H1 (cell line): ENCODE measurements at regions not wholly inside any gene's neighbourhood (a gene's known extent, or its start where the extent isn't known, plus 50 kb on each side); places are given as distances from the start of the nearest gene placed in this dataset.

Source experiments
- CTCF ChIA-PET: fragments of 300-600 bp; sonication (Branson Sonifier 250); formaldehyde crosslinking; loops from one replicate; lab custom pipeline; 2021; ENCODE audit not compliant: partially characterized antibody; lab: Charles Lee
- POLR2A ChIA-PET: fragments of 300-600 bp; sonication (Branson Sonifier 250); formaldehyde crosslinking; loops from one replicate; lab custom pipeline; 2021; ENCODE audit warnings: inconsistent platforms; ENCODE audit not compliant: partially characterized antibody; lab: Charles Lee
- DNase-seq, 2 experiments: peaks; one replicate each; pipeline versions ENCODE4 v3.0.0 to v3.0.0-alpha.2; 2010 to 2022; ENCODE audit warnings: low spot score in 2 of 2, low read depth in 1 of 2, mixed read lengths in 1 of 2
- FAIRE-seq: peaks from 2 replicates; lab custom pipeline; 2011; peaks lifted over from hg19 to GRCh38; lab: Jason Lieb, UNC
- H2AFZ ChIP-seq: 2 replicates; pipeline ENCODE4 v1.8.1; 2012; ENCODE audit warnings: low read length, inconsistent platforms
- H2AK5ac ChIP-seq: 2 replicates; pipeline ENCODE4 v1.6.1; 2013; ENCODE audit warnings: low read depth, low read length
- H2BK120ac ChIP-seq: replicated peaks from 2 replicates; pipeline ENCODE3; 2013; ENCODE audit warnings: low read depth, low read length, inconsistent platforms
- H2BK12ac ChIP-seq: 2 replicates; pipeline ENCODE4 v1.6.1; 2013; ENCODE audit warnings: low read depth, low read length
- H2BK15ac ChIP-seq: 2 replicates; pipeline ENCODE4 v1.6.1; 2013; ENCODE audit warnings: low read length
- H2BK20ac ChIP-seq: 2 replicates; pipeline ENCODE4 v1.6.1; 2013; ENCODE audit warnings: low read length
- H2BK5ac ChIP-seq: 2 replicates; pipeline ENCODE4 v1.6.1; 2013; ENCODE audit warnings: low read depth, low read length
- H3K14ac ChIP-seq: 2 replicates; pipeline ENCODE4 v1.6.1; 2013; ENCODE audit warnings: inconsistent platforms; ENCODE audit not compliant: insufficient read length
- H3K18ac ChIP-seq: 2 replicates; pipeline ENCODE4 v1.6.1; 2013; ENCODE audit warnings: low read length; ENCODE audit errors: extremely low read depth
- H3K23ac ChIP-seq: 2 replicates; pipeline ENCODE4 v1.6.1; 2013; ENCODE audit warnings: inconsistent platforms; ENCODE audit not compliant: insufficient read length
- H3K23me2 ChIP-seq: 2 replicates; pipeline ENCODE4 v1.6.1; 2013; ENCODE audit warnings: low read depth, low read length
- H3K27ac ChIP-seq: 2 replicates; pipeline ENCODE4 v1.6.1; 2011; ENCODE audit warnings: low read depth, low read length, inconsistent platforms
- H3K27me3 ChIP-seq, 4 experiments: replicated peaks in 1 of 4; 1 replicate in 1 of 4; 2 replicates in 3 of 4; pipeline versions ENCODE4 v1.6.1 to v1.8.1; 2011 to 2013; ENCODE audit warnings: low read length in 3 of 4, mild to moderate bottlenecking in 3 of 4, inconsistent platforms in 2 of 4, mixed read lengths in 2 of 4, moderate library complexity in 1 of 4; ENCODE audit not compliant: control insufficient read depth in 3 of 4, insufficient read depth in 3 of 4; ENCODE audit errors: extremely low read depth in 1 of 4
- H3K36me3 ChIP-seq, 4 experiments: 2 replicates each; pipeline versions ENCODE4 v1.6.1 to v1.8.1; 2011 to 2013; ENCODE audit warnings: mild to moderate bottlenecking in 4 of 4, low read length in 3 of 4, moderate library complexity in 2 of 4, control low read depth in 1 of 4, inconsistent platforms in 1 of 4; ENCODE audit not compliant: insufficient read depth in 4 of 4, control insufficient read depth in 2 of 4
- H3K4ac ChIP-seq: replicated peaks from 2 replicates; pipeline ENCODE3; 2013; ENCODE audit warnings: low read length, low read depth, mixed read lengths, inconsistent platforms; ENCODE audit not compliant: insufficient read length
- H3K4me1 ChIP-seq, 4 experiments: replicated peaks in 1 of 4; 1 replicate in 1 of 4; 2 replicates in 3 of 4; pipeline versions ENCODE4 v1.6.1 to v1.8.1; 2011 to 2013; ENCODE audit warnings: low read length in 3 of 4, inconsistent platforms in 2 of 4, mixed read lengths in 1 of 4; ENCODE audit not compliant: insufficient read depth in 4 of 4, control insufficient read depth in 3 of 4
- H3K4me2 ChIP-seq, 2 experiments: 2 replicates each; pipeline versions ENCODE4 v1.6.1 to v1.8.1; 2011 to 2013; ENCODE audit warnings: low read depth in 2 of 2, low read length in 2 of 2, control low read depth in 1 of 2, inconsistent platforms in 1 of 2, mild to moderate bottlenecking in 1 of 2; ENCODE audit not compliant: insufficient read depth in 1 of 2
- H3K4me3 ChIP-seq, 4 experiments: fragments of 200-600, 300-600 bp in 1 of 4; sonication (generic), shearing (Covaris generic), sonication (Bioruptor Twin) in 1 of 4; 2 replicates each; pipeline versions ENCODE4 v1.5.1 to v1.8.1; 2011 to 2016; ENCODE audit warnings: low read length in 4 of 4, low read depth in 3 of 4, control low read depth in 2 of 4, inconsistent platforms in 2 of 4, mild to moderate bottlenecking in 2 of 4, mixed read lengths in 1 of 4, moderate library complexity in 1 of 4; ENCODE audit not compliant: insufficient read depth in 2 of 4; ENCODE audit errors: extremely low read depth in 1 of 4
- H3K56ac ChIP-seq: replicated peaks from 2 replicates; pipeline ENCODE3; 2013; ENCODE audit warnings: low read depth, mild to moderate bottlenecking, mixed read lengths, low read length, inconsistent platforms; ENCODE audit not compliant: insufficient read length
- H3K79me1 ChIP-seq: 2 replicates; pipeline ENCODE4 v1.6.1; 2013; ENCODE audit warnings: low read depth, low read length, control low read depth
- H3K79me2 ChIP-seq, 2 experiments: 2 replicates each; pipeline versions ENCODE4 v1.6.1 to v1.8.1; 2012 to 2013; ENCODE audit warnings: low read length in 2 of 2, mild to moderate bottlenecking in 2 of 2, inconsistent platforms in 1 of 2; ENCODE audit not compliant: insufficient read depth in 2 of 2, control insufficient read depth in 1 of 2
- H3K9ac ChIP-seq, 4 experiments: replicated peaks in 1 of 4; 1 replicate in 1 of 4; 2 replicates in 3 of 4; pipeline versions ENCODE4 v1.6.1 to v1.8.1; 2011 to 2013; ENCODE audit warnings: low read depth in 3 of 4, low read length in 3 of 4, control low read depth in 2 of 4, mild to moderate bottlenecking in 2 of 4, moderate library complexity in 2 of 4, inconsistent platforms in 1 of 4; ENCODE audit errors: extremely low read depth in 1 of 4
- H3K9me3 ChIP-seq, 2 experiments: 2 replicates each; pipeline versions ENCODE4 v1.6.1 to v1.8.1; 2012 to 2013; ENCODE audit warnings: mild to moderate bottlenecking in 2 of 2, moderate library complexity in 2 of 2, control low read depth in 1 of 2, inconsistent platforms in 1 of 2, low read depth in 1 of 2, low read length in 1 of 2, mixed read lengths in 1 of 2; ENCODE audit not compliant: insufficient read depth in 2 of 2
- H4K20me1 ChIP-seq, 2 experiments: replicated peaks in 1 of 2; 2 replicates each; pipeline versions ENCODE3 to v1.8.1; 2011 to 2013; ENCODE audit warnings: inconsistent platforms in 2 of 2, low read length in 2 of 2, mild to moderate bottlenecking in 1 of 2; ENCODE audit not compliant: insufficient read depth in 2 of 2, control insufficient read depth in 1 of 2
- H4K5ac ChIP-seq: 2 replicates; pipeline ENCODE4 v1.6.1; 2013; ENCODE audit warnings: low read length, low read depth, mixed read lengths, inconsistent platforms; ENCODE audit not compliant: insufficient read length
- H4K8ac ChIP-seq: 2 replicates; pipeline ENCODE4 v1.8.0; 2013; ENCODE audit warnings: mild to moderate bottlenecking, moderate library complexity, low read length, inconsistent platforms; ENCODE audit not compliant: insufficient read depth; ENCODE audit errors: extremely low read depth
- H4K91ac ChIP-seq: replicated peaks from 2 replicates; pipeline ENCODE3; 2013; ENCODE audit warnings: low read length, mixed read lengths, inconsistent platforms; ENCODE audit not compliant: insufficient read length
- BACH1 ChIP-seq: IDR thresholded peaks from 2 replicates; pipeline ENCODE4 v1.6.1; 2012; ENCODE audit warnings: low read length, improper control_type of control experiment
- POU5F1 ChIP-seq: IDR thresholded peaks from 2 replicates; pipeline ENCODE4 v1.6.1; 2011; ENCODE audit warnings: low read depth, mild to moderate bottlenecking, low read length, moderate library complexity
- RXRA ChIP-seq: IDR thresholded peaks from 2 replicates; pipeline ENCODE4 v1.6.1; 2011; ENCODE audit warnings: low read depth, mild to moderate bottlenecking, low read length, moderate library complexity; ENCODE audit not compliant: insufficient read depth
- SIRT6 ChIP-seq: IDR thresholded peaks from one replicate; pipeline ENCODE4 v1.7.1; 2012; ENCODE audit warnings: low read length, inconsistent platforms
- WGBS, 2 experiments: shearing (Covaris generic) in 1 of 2; methylation state at CpG; one replicate each; pipeline versions ENCODE4 v1.1.6 to v1.1.7; 2013 to 2015; ENCODE audit warnings: low lambda C conversion rate in 2 of 2, mixed read lengths in 2 of 2, inconsistent platforms in 1 of 2, low coverage in 1 of 2, missing lambda C conversion rate in 1 of 2; ENCODE audit not compliant: insufficient replicate concordance in 2 of 2, insufficient coverage in 1 of 2, insufficient read length in 1 of 2; ENCODE audit errors: extremely low coverage in 1 of 2, missing lambda C conversion rate in 1 of 2; 5-methylcytosine and 5-hydroxymethylcytosine counted together

DNA sequence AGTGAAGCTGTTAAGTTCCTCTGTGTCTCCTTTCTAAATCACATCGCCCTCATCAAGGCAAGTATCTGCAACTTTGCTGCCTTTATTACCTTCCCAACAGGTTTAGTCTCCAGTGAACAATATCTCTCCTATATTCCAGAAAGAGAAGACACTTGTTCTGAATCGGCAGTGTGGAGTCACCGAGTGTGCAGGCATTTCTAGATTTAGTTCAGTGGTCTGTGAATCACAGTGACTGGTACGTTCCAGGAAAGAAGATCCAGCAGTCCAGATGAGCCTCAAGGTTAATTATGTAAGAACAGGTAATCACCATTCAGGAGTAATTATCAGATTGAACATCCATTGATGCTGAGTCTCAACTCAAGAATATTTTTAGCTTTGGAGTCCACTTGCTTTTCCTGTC lies 497.0 kb downstream of the FOXO1 start:
- H3K23me2 ChIP-seq, result no peaks in the 10 kb centered on the region; the same call in 1 of the 2 replicates
- ChIA-PET POLR2A (no interaction called here), CTCF (interaction anchor here (1.0 kb wide), 1 partner anchor 100 kb away, joined by 3 read pairs; no protein-coding TSS in a partner anchor)
- no peak overlapping the region for H2AK5ac ChIP-seq
- DNase-seq, result no peak
- no peak for FAIRE-seq
- no peak overlapping the region for H3K4ac ChIP-seq
- H2AFZ ChIP-seq, result no peak overlapping the region
- no peak overlapping the region for H3K18ac ChIP-seq
- no peak overlapping the region for H2BK15ac ChIP-seq
- H2BK5ac ChIP-seq, result no peak overlapping the region
- H4K5ac ChIP-seq, result no peak overlapping the region
- no peak for TF ChIP-seq RXRA
- TF ChIP-seq POU5F1, result no peak
- no peak for TF ChIP-seq SIRT6
- no peak for TF ChIP-seq BACH1
- 91% methylated on average over 4 of the region's 4 CpGs; no CpG with 5 or more reads in 1 of the 2 experiments for WGBS, 2 experiments
- no peaks in the 10 kb centered on the region for H3K79me2 ChIP-seq
- H3K4me2 ChIP-seq, result no peak overlapping the region
- H3K4me3 ChIP-seq, result no peak overlapping the region
- H3K9ac ChIP-seq, result no peak overlapping the region
- H4K91ac ChIP-seq, result no peak overlapping the region
- no peak overlapping the region for H3K23ac ChIP-seq
- H3K4me1 ChIP-seq, result peaks cover 0 to 2% (median 1%) of the 10 kb centered on the region in 4 experiments; a peak in 1 of 7 replicates
- no peak overlapping the region for H3K27ac ChIP-seq
- no peak overlapping the region for H4K8ac ChIP-seq
- H3K36me3 ChIP-seq, result no peaks in the 10 kb centered on the region
- H3K14ac ChIP-seq, result no peak overlapping the region
- H4K20me1 ChIP-seq, result no peaks in the 10 kb centered on the region
- H3K27me3 ChIP-seq, result peaks cover 0 to 13% (median 6%) of the 10 kb centered on the region in 4 experiments; a peak in 4 of 7 replicates
- no peak overlapping the region for H2BK20ac ChIP-seq
- no peak overlapping the region for H2BK120ac ChIP-seq
- H3K9me3 ChIP-seq, result no peaks in the 10 kb centered on the region
- H3K56ac ChIP-seq, result no peak overlapping the region
- H3K79me1 ChIP-seq, result no peaks in the 10 kb centered on the region
- no peak overlapping the region for H2BK12ac ChIP-seq
